GM21447 (cell line): ENCODE measurements at regions not wholly inside any gene's neighbourhood (a gene's known extent, or its start where the extent isn't known, plus 50 kb on each side); places are given as distances from the start of the nearest gene placed in this dataset.

Experiments used
- ATAC-seq: cut with Tn5 transposase; IDR thresholded peaks from one replicate; pipeline ENCODE4 v1.9.1; 2021; ENCODE audit not compliant: unreplicated experiment

GRCh38 chr4:74612837-74613236 is 167.9 kb downstream of the AREG start:
- ATAC-seq = no peak

GRCh38 chr4:74613266-74613665 is 168.3 kb downstream of the AREG start:
- ATAC-seq = no peak

GRCh38 chr4:74615411-74615810 is 170.5 kb downstream of the AREG start:
- ATAC-seq = no peak

GRCh38 chr4:74618166-74618565 is 173.2 kb downstream of the AREG start:
- ATAC-seq = no peak

GRCh38 chr4:74618659-74619058 is 173.7 kb downstream of the AREG start:
- ATAC-seq = no peak

- no peak for ATAC-seq
Observed at GRCh38 chr4:74619931-74620702, 174.2 kb downstream of the BTC start.

- ATAC-seq = no peak
Observed at GRCh38 chr4:74621616-74622015, 172.7 kb downstream of the BTC start.

GRCh38 chr4:74623041-74623440 is 171.3 kb downstream of the BTC start:
- ATAC-seq = no peak

GRCh38 chr4:74624351-74625151 is 169.8 kb downstream of the BTC start:
- ATAC-seq = no peak

- no peak for ATAC-seq
Observed at GRCh38 chr4:74625981-74626380, 168.3 kb downstream of the BTC start.

- no peak for ATAC-seq
Observed at GRCh38 chr4:74627093-74627492, 167.2 kb downstream of the BTC start.

GRCh38 chr4:74627504-74627903 is 166.8 kb downstream of the BTC start:
- no peak for ATAC-seq

- no peak for ATAC-seq
Observed at GRCh38 chr4:74628852-74629620, 165.3 kb downstream of the BTC start.

GRCh38 chr4:74630551-74630950 is 163.8 kb downstream of the BTC start:
- ATAC-seq = no peak

GRCh38 chr4:74631338-74631737 is 163.0 kb downstream of the BTC start:
- no peak for ATAC-seq

GRCh38 chr4:74631988-74632387 is 162.3 kb downstream of the BTC start:
- ATAC-seq = no peak

- ATAC-seq = no peak
Observed at GRCh38 chr4:74632634-74633033, 161.7 kb downstream of the BTC start.

GRCh38 chr4:74635074-74635473 is 159.2 kb downstream of the BTC start:
- ATAC-seq = no peak

GRCh38 chr4:74635490-74636123 is 158.7 kb downstream of the BTC start:
- no peak for ATAC-seq

- no peak for ATAC-seq
Observed at GRCh38 chr4:74638001-74638400, 156.3 kb downstream of the BTC start.

GRCh38 chr4:74638689-74639088 is 155.6 kb downstream of the BTC start:
- ATAC-seq = no peak
